Endodermal cell (in vitro differentiated cells): ENCODE measurements at regions not wholly inside any gene's neighbourhood (a gene's known extent, or its start where the extent isn't known, plus 50 kb on each side); places are given as distances from the start of the nearest gene placed in this dataset.

Source experiments
- DNase-seq: peaks from one replicate; pipeline ENCODE4 v3.0.0-alpha.2; 2017
- H3K27ac ChIP-seq: 2 replicates; pipeline ENCODE4 v1.5.1; 2013; ENCODE audit warnings: mild to moderate bottlenecking, low read depth, low read length, moderate library complexity
- H3K27me3 ChIP-seq: 2 replicates; pipeline ENCODE4 v1.6.1; 2013; ENCODE audit warnings: mild to moderate bottlenecking, low read length, moderate library complexity; ENCODE audit not compliant: insufficient read depth, control insufficient read depth, poor library complexity, severe bottlenecking
- H3K36me3 ChIP-seq: 2 replicates; pipeline ENCODE4 v1.7.0; 2013; ENCODE audit warnings: mild to moderate bottlenecking, low read length, moderate library complexity; ENCODE audit not compliant: control insufficient read depth, insufficient read depth
- H3K4me1 ChIP-seq: one replicate; pipeline ENCODE4 v1.7.0; 2013; ENCODE audit warnings: low read length; ENCODE audit not compliant: control insufficient read depth, insufficient read depth
- H3K4me3 ChIP-seq: 2 replicates; pipeline ENCODE4 v1.5.1; 2013; ENCODE audit warnings: mild to moderate bottlenecking, low read length, moderate library complexity
- H3K9ac ChIP-seq: 2 replicates; pipeline ENCODE4 v1.6.1; 2013; ENCODE audit warnings: mild to moderate bottlenecking, low read length, moderate library complexity; ENCODE audit not compliant: poor library complexity, severe bottlenecking; ENCODE audit errors: extremely low read depth
- H3K9me3 ChIP-seq: 2 replicates; pipeline ENCODE4 v1.6.1; 2013; ENCODE audit warnings: mild to moderate bottlenecking, low read length, moderate library complexity; ENCODE audit not compliant: control insufficient read depth
- H3K27ac Mint-ChIP-seq: 2 replicates; pipeline ENCODE4 v1.8.0; 2020; ENCODE audit warnings: mixed read lengths
- H3K27me3 Mint-ChIP-seq: 2 replicates; pipeline ENCODE4 v1.8.0; 2021; ENCODE audit warnings: mild to moderate bottlenecking, mixed read lengths; ENCODE audit not compliant: insufficient read depth
- H3K36me3 Mint-ChIP-seq: 2 replicates; pipeline ENCODE4 v1.8.0; 2020; ENCODE audit warnings: low read depth, mixed read lengths
- H3K4me1 Mint-ChIP-seq: 2 replicates; pipeline ENCODE4 v1.8.0; 2020; ENCODE audit warnings: mixed read lengths
- H3K4me3 Mint-ChIP-seq: 2 replicates; pipeline ENCODE4 v1.8.0; 2020; ENCODE audit warnings: mild to moderate bottlenecking, moderate library complexity, mixed read lengths
- H3K9me3 Mint-ChIP-seq: 2 replicates; pipeline ENCODE4 v1.8.0; 2020; ENCODE audit warnings: mild to moderate bottlenecking, mixed read lengths
- CTCF ChIP-seq: fragments of 200-600 bp; sonication (generic); conservative IDR thresholded peaks from 2 replicates; pipeline ENCODE4 v1.5.0; 2021; ENCODE audit warnings: antibody characterized with exemption, mild to moderate bottlenecking
- WGBS, 2 experiments: methylation state at CpG; one replicate each; pipeline versions ENCODE4 v1.1.5 to v1.1.7; 2013; ENCODE audit warnings: missing lambda C conversion rate in 2 of 2, mixed read lengths in 1 of 2; ENCODE audit not compliant: insufficient coverage in 1 of 2, insufficient read length in 1 of 2; 5-methylcytosine and 5-hydroxymethylcytosine counted together

- no peaks in the 10 kb centered on the region for H3K36me3 Mint-ChIP-seq
- no peaks in the 10 kb centered on the region for H3K9me3 ChIP-seq
- no peaks in the 10 kb centered on the region for H3K36me3 ChIP-seq
- H3K4me1 Mint-ChIP-seq = peaks cover 17% of the 10 kb centered on the region
- peaks cover 6% of the 10 kb centered on the region for H3K27me3 Mint-ChIP-seq
- no peak for TF ChIP-seq CTCF
- H3K9ac ChIP-seq = no peak overlapping the region
- no peak for DNase-seq
- WGBS, 2 experiments = 89 to 91% methylated on average over 3 to 4 of the region's 4 CpGs
- no peak overlapping the region for H3K4me3 Mint-ChIP-seq
- H3K4me3 ChIP-seq = no peak overlapping the region
- H3K4me1 ChIP-seq = no peaks in the 10 kb centered on the region
- no peaks in the 10 kb centered on the region for H3K9me3 Mint-ChIP-seq
- no peak overlapping the region for H3K27ac ChIP-seq
- H3K27me3 ChIP-seq = no peaks in the 10 kb centered on the region
- H3K27ac Mint-ChIP-seq = no peak overlapping the region
These were observed 97.1 kb upstream of the ASTN2 start for GRCh38 chr9:117511852-117512481.

- Mint-ChIP-seq H3K36me3 (no peaks in the 10 kb centered on the region), H3K4me3 (no peak overlapping the region), H3K4me1 (peaks cover 27% of the 10 kb centered on the region), H3K27ac (no peak overlapping the region), H3K27me3 (peaks cover 6% of the 10 kb centered on the region), H3K9me3 (peaks cover 13% of the 10 kb centered on the region)
- Histone ChIP-seq H3K9me3 (peaks cover 28% of the 10 kb centered on the region), H3K27me3 (no peaks in the 10 kb centered on the region), H3K4me3 (no peak overlapping the region), H3K4me1 (peaks cover 7% of the 10 kb centered on the region), H3K27ac (no peak overlapping the region), H3K36me3 (no peaks in the 10 kb centered on the region), H3K9ac (no peak overlapping the region)
- DNase-seq = no peak
- TF ChIP-seq CTCF = no peak
- WGBS, 2 experiments = 98 to 100% methylated on average over 1 to 2 of the region's 2 CpGs
These were observed 81.5 kb upstream of the ASTN2 start for GRCh38 chr9:117496307-117496706.

DNA sequence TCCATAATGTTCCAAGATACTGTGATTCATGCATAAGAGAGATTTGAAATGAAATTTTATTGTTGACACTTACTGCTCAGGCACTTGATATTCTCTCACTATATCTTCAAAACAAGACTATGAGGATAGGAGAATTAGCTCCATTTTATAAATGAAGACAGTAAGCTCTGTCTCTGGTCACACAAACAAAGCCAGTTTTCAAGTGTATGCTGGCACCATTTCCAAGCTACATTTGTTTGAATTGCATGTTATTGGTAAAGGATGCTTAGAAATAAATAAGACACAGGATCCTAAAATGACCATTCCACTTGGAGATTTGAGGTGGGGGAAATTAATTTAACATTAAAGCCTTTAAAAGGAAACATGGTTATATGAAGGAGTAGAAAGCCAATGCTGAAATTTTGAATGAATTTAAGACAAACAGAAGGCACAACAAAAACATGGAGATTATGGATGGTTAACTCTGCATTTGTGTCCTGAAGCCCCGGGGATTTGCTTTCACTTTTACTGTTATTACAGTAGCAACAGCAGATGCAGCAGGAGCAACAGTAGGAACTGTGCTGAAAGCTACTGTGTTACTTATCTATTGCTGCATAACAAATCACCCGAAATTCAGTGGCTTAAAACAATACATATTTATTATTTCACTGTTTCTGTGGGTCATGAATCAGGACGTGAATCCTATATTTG is 79.7 kb upstream of the ASTN2 start:
- no peak overlapping the region for H3K27ac ChIP-seq
- H3K27me3 ChIP-seq = no peaks in the 10 kb centered on the region
- H3K9me3 ChIP-seq = peaks cover 28% of the 10 kb centered on the region
- WGBS, 2 experiments = 60 to 78% methylated on average over 1 to 3 of the region's 3 CpGs
- no peak overlapping the region for H3K4me3 Mint-ChIP-seq
- no peak for DNase-seq
- H3K4me3 ChIP-seq = no peak overlapping the region
- no peaks in the 10 kb centered on the region for H3K36me3 ChIP-seq
- H3K27me3 Mint-ChIP-seq = peaks cover 10% of the 10 kb centered on the region
- H3K9ac ChIP-seq = no peak overlapping the region
- peaks cover 9% of the 10 kb centered on the region for H3K4me1 ChIP-seq
- no peak for TF ChIP-seq CTCF
- H3K36me3 Mint-ChIP-seq = no peaks in the 10 kb centered on the region
- H3K27ac Mint-ChIP-seq = no peak overlapping the region
- peaks cover 36% of the 10 kb centered on the region for H3K4me1 Mint-ChIP-seq
- peaks cover 13% of the 10 kb centered on the region for H3K9me3 Mint-ChIP-seq
